Progenitor cell of endocrine pancreas (in vitro differentiated cells): ENCODE measurements at regions not wholly inside any gene's neighbourhood (a gene's known extent, or its start where the extent isn't known, plus 50 kb on each side); places are given as distances from the start of the nearest gene placed in this dataset.
"Not testable (repeated sequence)": the region's sequence is repeated elsewhere in the genome, so short reads cannot be mapped to it uniquely, and the experiment has no call there.

Experiments
- DNase-seq: peaks from one replicate; pipeline ENCODE4 v3.0.0; 2021; ENCODE audit warnings: low spot score; ENCODE audit not compliant: unreplicated experiment
- H3K27ac Mint-ChIP-seq: 2 replicates; pipeline ENCODE4 v1.8.0; 2021; ENCODE audit warnings: mild to moderate bottlenecking, moderate library complexity, mixed read lengths
- H3K27me3 Mint-ChIP-seq: 2 replicates; pipeline ENCODE4 v1.8.0; 2021; ENCODE audit warnings: mixed read lengths
- H3K36me3 Mint-ChIP-seq: 2 replicates; pipeline ENCODE4 v1.8.0; 2022; ENCODE audit warnings: mixed read lengths; ENCODE audit not compliant: insufficient read depth
- H3K4me1 Mint-ChIP-seq: 2 replicates; pipeline ENCODE4 v1.8.0; 2021; ENCODE audit warnings: low read depth, mixed read lengths
- H3K4me3 Mint-ChIP-seq: 2 replicates; pipeline ENCODE4 v1.8.0; 2021; ENCODE audit warnings: low read depth, mild to moderate bottlenecking, moderate library complexity, mixed read lengths
- H3K9me3 Mint-ChIP-seq: 2 replicates; pipeline ENCODE4 v1.8.0; 2021; ENCODE audit warnings: low read depth, mixed read lengths
- CTCF ChIP-seq: fragments of 200-600 bp; sonication (generic); IDR thresholded peaks from one replicate; pipeline ENCODE4 v1.5.0; 2021; ENCODE audit warnings: antibody characterized with exemption, mild to moderate bottlenecking; ENCODE audit not compliant: unreplicated experiment

DNA sequence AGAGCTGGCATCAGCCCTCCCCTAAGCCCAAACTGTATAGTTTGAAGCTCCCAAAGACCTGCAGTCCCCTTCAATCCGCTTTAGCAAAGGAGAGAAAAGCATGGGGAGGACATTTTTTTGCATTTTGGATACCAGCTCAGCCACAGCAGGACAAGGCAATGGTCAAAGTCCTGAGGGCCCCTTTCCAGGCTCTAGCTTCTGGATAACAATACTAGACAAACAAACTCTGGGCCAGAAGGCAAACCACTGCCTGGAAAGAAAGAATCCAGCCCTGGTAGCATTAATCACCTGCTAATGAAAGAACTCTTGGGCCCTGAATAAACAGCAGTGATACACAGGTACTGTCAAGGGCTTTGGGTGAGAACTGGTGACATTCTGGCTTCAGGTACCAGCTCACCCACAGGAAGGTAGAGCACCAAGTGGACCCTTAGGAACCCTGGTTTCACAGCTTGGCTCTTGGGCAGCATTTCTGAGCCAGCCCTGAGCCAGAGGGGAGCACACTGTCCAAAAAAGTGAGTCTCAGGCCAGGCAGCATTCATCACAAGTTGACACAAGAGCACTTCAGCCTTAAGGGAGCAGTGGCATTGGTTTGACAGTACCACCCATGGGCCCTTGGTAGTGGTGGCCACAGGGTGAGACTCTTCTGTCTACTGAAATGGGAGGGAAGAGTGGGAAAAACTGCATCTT lies 62.5 kb downstream of the SPIN3 start:
- no peaks in the 10 kb centered on the region for H3K27me3 Mint-ChIP-seq
- H3K36me3 Mint-ChIP-seq: peaks cover 2% of the 10 kb centered on the region
- H3K4me1 Mint-ChIP-seq: no peaks in the 10 kb centered on the region
- no peak for TF ChIP-seq CTCF
- no peak for DNase-seq
- H3K27ac Mint-ChIP-seq: no peak overlapping the region
- H3K4me3 Mint-ChIP-seq: no peak overlapping the region
- peaks cover 60% of the 10 kb centered on the region for H3K9me3 Mint-ChIP-seq

DNA sequence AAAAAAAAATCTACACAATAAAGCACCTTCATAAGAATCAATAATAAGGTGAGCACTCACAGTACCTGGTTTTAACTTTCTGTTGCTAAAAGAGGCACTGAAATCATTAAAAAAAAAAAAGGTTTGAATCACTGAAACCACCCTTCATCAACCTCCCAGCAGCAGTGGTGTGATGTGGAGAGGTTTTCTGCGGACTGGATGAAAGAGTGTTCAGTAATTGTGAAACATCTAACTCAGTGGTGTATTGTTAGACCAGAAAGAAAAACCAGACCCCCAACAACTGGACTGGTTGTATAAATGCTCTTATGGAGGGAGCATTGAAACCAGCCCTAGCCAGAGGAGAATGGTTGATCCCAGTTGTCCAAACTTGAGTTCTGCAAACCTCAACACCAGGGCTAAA lies 63.2 kb downstream of the SPIN3 start:
- no peaks in the 10 kb centered on the region for H3K4me1 Mint-ChIP-seq
- no peak for TF ChIP-seq CTCF
- H3K27me3 Mint-ChIP-seq: no peaks in the 10 kb centered on the region
- DNase-seq: no peak
- H3K36me3 Mint-ChIP-seq: peaks cover 1% of the 10 kb centered on the region
- peaks cover 56% of the 10 kb centered on the region for H3K9me3 Mint-ChIP-seq
- no peak overlapping the region for H3K27ac Mint-ChIP-seq
- no peak overlapping the region for H3K4me3 Mint-ChIP-seq

GRCh38 chrX:56928546-56928945 lies 66.8 kb downstream of the SPIN3 start:
- DNase-seq: no peak
- Mint-ChIP-seq H3K27ac (no peak overlapping the region), H3K36me3 (no peaks in the 10 kb centered on the region), H3K4me1 (no peaks in the 10 kb centered on the region), H3K9me3 (peaks cover 47% of the 10 kb centered on the region), H3K4me3 (no peak overlapping the region), H3K27me3 (no peaks in the 10 kb centered on the region)
- TF ChIP-seq CTCF: no peak

- not testable (repeated sequence) for H3K4me1 Mint-ChIP-seq, H3K27ac Mint-ChIP-seq
These were observed 74.4 kb downstream of the SPIN3 start for GRCh38 chrX:56920998-56921348.

DNA sequence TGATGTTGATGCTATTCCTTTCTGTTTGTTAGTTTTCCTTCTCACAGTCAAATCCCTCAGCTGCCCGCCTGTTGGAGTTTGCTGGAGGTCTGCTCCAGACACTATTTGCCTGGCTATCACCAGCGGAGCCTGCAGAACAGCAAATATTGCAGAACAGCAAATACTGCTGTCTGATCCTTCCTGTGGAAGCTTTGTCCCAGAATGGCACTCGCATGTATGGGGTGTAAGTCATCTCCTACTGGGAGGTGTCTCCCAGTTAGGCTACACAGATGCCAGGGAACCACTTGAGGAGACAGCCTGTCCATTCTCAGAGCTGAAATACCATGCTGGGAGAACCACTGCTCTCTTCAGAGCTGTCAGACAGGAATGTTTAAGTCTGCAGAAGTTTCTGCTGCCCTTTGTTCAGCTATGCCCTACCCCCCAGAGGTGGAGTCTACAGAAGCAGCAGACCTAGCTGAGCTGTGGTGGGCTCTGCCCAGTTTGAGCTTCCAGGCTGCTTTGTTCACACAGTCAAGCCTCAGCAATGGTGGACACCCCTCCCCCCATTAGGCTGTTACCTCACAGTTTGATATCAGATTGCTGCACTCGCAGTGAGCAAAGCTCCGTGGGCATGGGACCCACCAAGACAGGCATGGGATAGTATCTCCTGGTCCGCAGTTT lies 74.9 kb downstream of the SPIN3 start:
- Mint-ChIP-seq H3K4me1 (no peaks in the 10 kb centered on the region), H3K9me3 (peaks cover 47% of the 10 kb centered on the region), H3K27ac (no peak overlapping the region), H3K27me3 (no peaks in the 10 kb centered on the region), H3K4me3 (no peak overlapping the region), H3K36me3 (peaks cover 1% of the 10 kb centered on the region)
- TF ChIP-seq CTCF: no peak
- no peak for DNase-seq

More at GRCh38 chrX:56920998-56921348, 74.4 kb downstream of the SPIN3 start:
- not testable (repeated sequence) for DNase-seq, H3K27me3 Mint-ChIP-seq, H3K36me3 Mint-ChIP-seq, H3K4me3 Mint-ChIP-seq
- peaks cover 47% of the 10 kb centered on the region for H3K9me3 Mint-ChIP-seq

DNA sequence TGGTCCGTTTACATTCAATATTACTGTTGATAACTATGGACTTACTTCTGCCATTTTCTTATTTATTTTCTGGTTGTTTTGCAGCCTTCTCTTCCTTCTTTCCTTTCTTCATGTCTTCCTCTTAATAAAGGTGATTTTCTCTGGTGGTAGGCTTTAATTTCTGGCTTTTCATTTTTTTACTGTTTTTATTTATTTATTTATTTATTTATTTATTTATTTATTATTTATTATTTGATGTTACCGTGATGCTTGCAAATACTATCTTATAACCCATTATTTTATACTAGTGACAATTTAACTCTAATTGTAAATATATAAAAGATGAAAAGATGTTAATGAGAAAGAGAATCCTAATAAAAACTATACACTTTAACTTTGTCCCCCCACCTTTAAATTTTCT lies 112.8 kb downstream of the SPIN3 start:
- no peak for DNase-seq
- TF ChIP-seq CTCF: no peak
- Mint-ChIP-seq H3K27me3 (no peaks in the 10 kb centered on the region), H3K27ac (no peak overlapping the region), H3K36me3 (peaks cover 1% of the 10 kb centered on the region), H3K4me3 (no peak overlapping the region), H3K9me3 (peaks cover 37% of the 10 kb centered on the region), H3K4me1 (no peaks in the 10 kb centered on the region)
